GM12801 (cell line): ENCODE measurements at regions not wholly inside any gene's neighbourhood (a gene's known extent, or its start where the extent isn't known, plus 50 kb on each side); places are given as distances from the start of the nearest gene placed in this dataset.

ENCODE experiments used
- TF ChIP-seq, protein P1 (sequence below): IDR thresholded peaks from one replicate; pipeline ENCODE4 v1.5.1; 2011; ENCODE audit warnings: control low read depth; ENCODE audit not compliant: insufficient read length; ENCODE audit errors: extremely low read depth

DNA sequence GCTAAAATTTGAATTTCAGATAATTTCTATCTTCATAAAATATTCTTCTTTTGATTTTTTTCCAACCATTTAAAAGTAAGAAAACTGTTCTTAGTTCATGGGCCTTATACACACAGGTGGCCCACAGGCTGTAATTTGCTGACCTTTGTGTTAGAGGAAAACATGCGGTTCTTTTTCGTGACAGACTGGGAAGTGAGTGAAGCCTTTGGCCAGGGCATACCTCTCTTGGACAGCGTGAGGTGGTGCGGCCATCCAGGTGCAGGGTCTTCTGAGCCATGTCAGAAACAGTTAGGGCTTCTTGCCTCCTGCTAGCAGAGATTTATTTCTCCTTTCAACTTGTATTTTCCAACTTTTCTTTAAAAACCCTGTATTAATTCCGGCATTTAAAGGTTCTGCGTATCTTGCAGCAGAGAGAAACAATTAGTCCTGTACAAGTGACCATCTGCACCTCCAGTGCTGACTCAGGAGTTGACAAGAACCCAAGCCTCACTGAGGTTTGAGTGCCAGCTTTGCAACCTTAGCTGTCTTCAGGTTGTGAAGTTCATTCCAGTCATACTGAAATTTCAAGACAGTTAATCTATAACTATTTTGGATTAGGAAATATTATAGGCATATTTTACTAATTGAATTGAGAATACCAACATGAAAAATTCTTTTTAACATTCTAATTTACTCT is 177.8 kb downstream of the LY86 start:
- TF ChIP-seq, protein P1, sequence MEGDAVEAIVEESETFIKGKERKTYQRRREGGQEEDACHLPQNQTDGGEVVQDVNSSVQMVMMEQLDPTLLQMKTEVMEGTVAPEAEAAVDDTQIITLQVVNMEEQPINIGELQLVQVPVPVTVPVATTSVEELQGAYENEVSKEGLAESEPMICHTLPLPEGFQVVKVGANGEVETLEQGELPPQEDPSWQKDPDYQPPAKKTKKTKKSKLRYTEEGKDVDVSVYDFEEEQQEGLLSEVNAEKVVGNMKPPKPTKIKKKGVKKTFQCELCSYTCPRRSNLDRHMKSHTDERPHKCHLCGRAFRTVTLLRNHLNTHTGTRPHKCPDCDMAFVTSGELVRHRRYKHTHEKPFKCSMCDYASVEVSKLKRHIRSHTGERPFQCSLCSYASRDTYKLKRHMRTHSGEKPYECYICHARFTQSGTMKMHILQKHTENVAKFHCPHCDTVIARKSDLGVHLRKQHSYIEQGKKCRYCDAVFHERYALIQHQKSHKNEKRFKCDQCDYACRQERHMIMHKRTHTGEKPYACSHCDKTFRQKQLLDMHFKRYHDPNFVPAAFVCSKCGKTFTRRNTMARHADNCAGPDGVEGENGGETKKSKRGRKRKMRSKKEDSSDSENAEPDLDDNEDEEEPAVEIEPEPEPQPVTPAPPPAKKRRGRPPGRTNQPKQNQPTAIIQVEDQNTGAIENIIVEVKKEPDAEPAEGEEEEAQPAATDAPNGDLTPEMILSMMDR = no peak

DNA sequence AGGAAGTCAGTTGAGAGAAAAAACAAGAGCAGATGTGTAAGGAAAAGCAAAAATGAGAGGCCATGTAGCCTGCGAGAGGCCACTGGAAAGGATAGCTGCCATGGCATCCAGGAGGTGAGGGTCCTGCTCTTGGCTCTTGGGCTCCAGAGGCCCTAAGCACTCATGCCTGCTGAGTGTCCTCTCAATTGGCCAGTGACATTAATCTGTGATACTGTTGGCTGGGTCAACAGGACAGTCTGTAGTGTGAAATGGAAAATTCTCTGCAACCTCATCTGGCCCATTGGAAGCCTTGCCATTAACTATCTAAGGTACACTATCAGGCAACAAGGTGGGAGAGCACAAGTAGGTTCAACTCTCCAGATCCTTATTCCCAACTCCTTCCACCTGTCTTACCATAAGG is 180.9 kb downstream of the LY86 start:
- TF ChIP-seq, protein P1 = no peak

DNA sequence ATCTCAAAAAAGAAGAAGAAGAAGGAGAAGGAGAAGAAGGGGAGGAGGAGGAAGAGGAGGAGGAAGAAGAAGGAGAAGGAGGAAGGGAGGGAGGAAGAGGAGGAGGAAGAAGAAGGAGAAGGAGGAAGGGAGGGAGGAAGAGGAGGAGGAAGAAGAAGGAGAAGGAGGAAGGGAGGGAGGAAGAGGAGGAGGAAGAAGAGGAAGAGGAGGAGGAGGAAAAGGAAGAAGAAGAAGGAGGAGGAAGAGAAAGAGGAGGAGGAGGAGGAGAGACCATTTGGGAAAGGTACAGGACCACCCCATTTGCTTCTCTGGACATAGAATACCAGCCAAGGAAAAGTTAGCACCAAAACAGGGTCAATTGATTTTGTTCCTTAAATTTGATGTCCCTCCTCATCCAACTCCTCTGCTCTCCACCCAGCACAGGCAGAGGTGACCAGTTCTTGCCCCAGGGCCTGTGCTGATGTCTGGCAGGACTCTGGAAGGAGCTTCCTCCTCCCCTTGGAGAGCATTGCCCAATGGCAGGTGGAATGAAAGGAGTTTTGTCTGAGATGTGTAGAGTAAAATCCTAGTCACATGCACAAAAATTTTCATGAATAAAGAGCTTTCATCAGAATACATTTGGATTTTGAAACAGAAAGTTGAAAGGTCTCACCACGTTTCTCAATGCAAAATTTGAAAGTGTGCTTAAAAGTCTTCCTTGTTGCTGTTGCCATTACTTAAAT is 182.9 kb downstream of the LY86 start:
- TF ChIP-seq, protein P1 = no peak

DNA sequence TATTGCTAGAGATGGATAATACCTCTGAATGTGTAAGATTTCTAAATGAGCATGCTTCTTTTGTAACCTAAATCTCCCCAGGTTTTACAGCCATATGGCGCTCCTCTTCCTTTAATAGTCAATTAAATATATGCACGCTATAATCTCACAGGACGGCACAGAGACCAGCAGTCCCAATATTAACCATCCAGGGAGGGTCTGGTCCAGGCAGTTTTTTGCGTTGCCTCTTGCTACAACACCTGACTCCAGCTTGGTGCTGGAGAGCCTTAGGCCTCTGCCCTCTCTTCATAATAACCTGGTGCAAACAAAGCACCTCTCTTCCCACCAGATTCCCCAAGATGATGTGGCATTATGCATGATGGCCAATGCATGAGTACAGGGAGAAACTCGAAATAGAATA is 183.4 kb downstream of the LY86 start:
- TF ChIP-seq, protein P1 = no peak

DNA sequence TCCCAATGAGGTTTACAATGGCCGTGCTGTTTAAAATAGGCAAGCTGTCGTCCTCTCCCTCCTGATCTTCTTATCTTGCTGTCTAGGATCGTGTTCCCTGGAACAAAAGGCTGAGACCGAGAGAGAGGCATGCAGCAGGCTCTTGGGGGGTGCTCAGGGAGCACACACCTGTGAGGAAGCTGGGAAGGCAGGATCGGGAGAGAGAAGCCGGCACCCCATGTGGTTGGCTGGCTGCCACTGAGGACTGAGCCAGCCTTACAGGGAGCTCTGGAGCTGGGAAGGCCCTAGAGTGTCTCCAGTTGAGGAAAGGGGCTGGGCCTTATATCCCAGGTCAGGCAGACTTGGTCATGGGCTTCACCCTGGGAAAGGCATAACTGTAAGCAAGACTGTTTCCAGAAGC is 184.2 kb downstream of the LY86 start:
- TF ChIP-seq, protein P1 = no peak

DNA sequence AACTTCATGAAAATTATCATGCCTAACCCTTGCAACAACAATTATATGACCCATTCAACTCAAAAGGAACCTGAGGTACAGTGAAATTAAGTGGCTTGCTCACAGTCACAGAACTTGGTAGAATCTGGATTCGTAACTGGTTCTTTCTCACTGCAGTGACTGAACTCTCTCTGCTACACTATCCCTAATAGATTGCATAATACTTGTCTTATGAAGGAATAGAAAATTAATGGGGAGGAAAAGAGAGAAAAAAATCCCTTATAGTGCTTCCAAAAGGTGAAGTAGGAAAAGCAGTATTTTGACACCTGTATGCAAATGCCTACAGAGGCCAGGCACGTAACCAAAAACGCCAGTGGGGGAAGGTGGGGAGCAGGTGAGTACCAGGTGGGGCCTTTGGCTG is 186.6 kb downstream of the LY86 start:
- TF ChIP-seq, protein P1 = no peak

DNA sequence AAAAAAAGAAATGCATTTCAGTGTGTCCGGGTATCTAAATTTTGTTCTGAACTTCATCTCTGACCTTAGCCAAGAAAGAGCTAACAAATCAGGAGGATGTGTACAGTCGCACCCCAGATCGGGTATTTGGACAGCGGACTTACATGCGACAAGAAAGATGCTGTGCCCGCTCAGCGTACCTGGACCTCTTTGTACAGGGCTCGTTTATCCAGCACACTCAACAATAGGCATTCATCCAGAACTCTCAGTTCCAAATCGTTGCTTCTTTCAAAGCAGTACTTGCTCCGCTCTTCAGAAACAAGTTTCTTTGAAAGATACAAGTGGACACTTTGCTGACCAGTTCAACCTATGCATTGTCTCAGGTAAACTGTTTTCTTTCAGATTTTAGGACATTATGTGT is 191.7 kb downstream of the LY86 start:
- TF ChIP-seq, protein P1 = no peak
